Ureter (tissue), 1 donor: ENCODE measurements at regions not wholly inside any gene's neighbourhood (a gene's known extent, or its start where the extent isn't known, plus 50 kb on each side); places are given as distances from the start of the nearest gene placed in this dataset.

ENCODE experiments used
- DNase-seq: peaks from one replicate; pipeline ENCODE4 v3.0.0-alpha.2; 2020; ENCODE audit warnings: low spot score
- donor health status: DM: yes; HTN: yes; CAD: no.

GRCh38 chr10:129272866-129273650, 194.0 kb upstream of the MGMT start:
- no peak for DNase-seq

- no peak for DNase-seq
These were observed 193.2 kb upstream of the MGMT start for GRCh38 chr10:129273860-129274259.

GRCh38 chr10:129274748-129275474, 192.1 kb upstream of the MGMT start:
- DNase-seq: no peak

- no peak for DNase-seq
These were observed 191.2 kb upstream of the MGMT start for GRCh38 chr10:129275886-129276285.

GRCh38 chr10:129277084-129277483, 190.0 kb upstream of the MGMT start:
- no peak for DNase-seq

- DNase-seq: no peak
These were observed 189.2 kb upstream of the MGMT start for GRCh38 chr10:129277841-129278240.

GRCh38 chr10:129278686-129279085, 188.4 kb upstream of the MGMT start:
- no peak for DNase-seq

- DNase-seq: no peak
These were observed 187.4 kb upstream of the MGMT start for GRCh38 chr10:129279446-129280154.

GRCh38 chr10:129280155-129280502, 186.9 kb upstream of the MGMT start:
- no peak for DNase-seq

- no peak for DNase-seq
These were observed 186.0 kb upstream of the MGMT start for GRCh38 chr10:129280908-129281586.

- DNase-seq: no peak
These were observed 181.6 kb upstream of the MGMT start for GRCh38 chr10:129285459-129285858.

- no peak for DNase-seq
These were observed 177.9 kb upstream of the MGMT start for GRCh38 chr10:129288999-129289584.

GRCh38 chr10:129293991-129294700, 172.9 kb upstream of the MGMT start:
- DNase-seq: no peak

- DNase-seq: no peak
These were observed 172.1 kb upstream of the MGMT start for GRCh38 chr10:129294944-129295343.

- no peak for DNase-seq
These were observed 162.0 kb upstream of the MGMT start for GRCh38 chr10:129305046-129305445.

GRCh38 chr10:129307141-129307540, 159.9 kb upstream of the MGMT start:
- no peak for DNase-seq

- DNase-seq: no peak
These were observed 158.0 kb upstream of the MGMT start for GRCh38 chr10:129308953-129309564.

- no peak for DNase-seq
These were observed 157.5 kb upstream of the MGMT start for GRCh38 chr10:129309565-129309964.

- no peak for DNase-seq
These were observed 156.2 kb upstream of the MGMT start for GRCh38 chr10:129310881-129311280.

- no peak for DNase-seq
These were observed 147.1 kb upstream of the MGMT start for GRCh38 chr10:129319934-129320333.

GRCh38 chr10:129320340-129320739, 146.7 kb upstream of the MGMT start:
- no peak for DNase-seq
